SK-N-DZ (cell line): ENCODE measurements at regions not wholly inside any gene's neighbourhood (a gene's known extent, or its start where the extent isn't known, plus 50 kb on each side); places are given as distances from the start of the nearest gene placed in this dataset.

Experiments
- DNase-seq: peaks from one replicate; pipeline ENCODE4 v3.0.0-alpha.2; 2015; ENCODE audit warnings: low spot score

GRCh38 chrX:39327255-39327654 is 526.0 kb downstream of the MID1IP1 start:
- no peak for DNase-seq

- no peak for DNase-seq
Observed at GRCh38 chrX:39327705-39328104, 526.4 kb downstream of the MID1IP1 start.

- no peak for DNase-seq
Observed at GRCh38 chrX:39328661-39329060, 527.4 kb downstream of the MID1IP1 start.

DNA sequence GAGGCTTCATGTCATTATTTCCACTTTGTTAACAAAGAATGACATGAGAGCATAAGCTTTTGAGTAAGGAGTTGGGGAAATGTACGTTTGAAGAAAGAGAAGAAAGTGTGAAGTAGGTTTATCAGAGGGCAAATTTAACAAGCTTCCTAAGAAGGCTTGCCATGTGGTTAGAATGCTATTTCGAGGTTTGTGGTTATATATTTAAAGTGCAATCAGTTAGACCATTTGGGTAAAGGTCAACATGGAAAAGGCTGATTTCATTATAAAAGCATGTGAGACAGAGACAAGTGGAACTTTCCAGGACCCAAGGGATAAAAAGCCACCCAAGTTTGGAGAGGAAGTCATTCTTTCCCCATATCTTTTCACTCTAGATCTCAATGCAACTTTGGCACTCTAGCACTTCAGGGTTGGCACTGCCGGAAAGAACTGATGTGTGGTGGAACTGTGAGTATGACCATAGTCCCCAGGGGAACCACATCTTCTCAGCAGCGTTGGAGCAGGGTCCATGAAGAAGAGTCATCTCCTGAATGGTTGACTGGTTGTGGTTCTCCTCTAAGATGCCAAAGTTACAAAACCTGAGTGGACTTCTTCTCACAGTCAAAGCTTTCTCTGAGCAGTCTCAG is 529.9 kb downstream of the MID1IP1 start:
- no peak for DNase-seq

DNA sequence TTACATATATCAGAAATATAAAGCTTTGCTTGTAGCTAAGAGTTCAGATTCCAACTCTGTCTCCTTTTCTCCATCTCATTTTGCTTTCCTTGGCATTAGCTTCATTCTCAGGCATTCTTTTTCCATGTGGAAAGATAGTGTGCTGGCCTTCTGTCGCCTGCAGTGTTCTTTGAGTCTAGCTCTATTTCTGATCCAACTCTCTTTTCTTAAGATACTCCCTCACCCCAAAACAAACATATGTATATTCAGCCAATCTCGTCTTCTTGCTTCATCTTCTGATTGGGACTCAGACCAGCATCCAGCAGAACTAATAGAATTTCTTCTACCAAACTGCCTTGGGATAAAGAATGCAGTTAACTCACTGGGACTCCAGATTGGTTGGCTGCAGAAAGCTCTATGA is 532.2 kb downstream of the MID1IP1 start:
- no peak for DNase-seq

DNA sequence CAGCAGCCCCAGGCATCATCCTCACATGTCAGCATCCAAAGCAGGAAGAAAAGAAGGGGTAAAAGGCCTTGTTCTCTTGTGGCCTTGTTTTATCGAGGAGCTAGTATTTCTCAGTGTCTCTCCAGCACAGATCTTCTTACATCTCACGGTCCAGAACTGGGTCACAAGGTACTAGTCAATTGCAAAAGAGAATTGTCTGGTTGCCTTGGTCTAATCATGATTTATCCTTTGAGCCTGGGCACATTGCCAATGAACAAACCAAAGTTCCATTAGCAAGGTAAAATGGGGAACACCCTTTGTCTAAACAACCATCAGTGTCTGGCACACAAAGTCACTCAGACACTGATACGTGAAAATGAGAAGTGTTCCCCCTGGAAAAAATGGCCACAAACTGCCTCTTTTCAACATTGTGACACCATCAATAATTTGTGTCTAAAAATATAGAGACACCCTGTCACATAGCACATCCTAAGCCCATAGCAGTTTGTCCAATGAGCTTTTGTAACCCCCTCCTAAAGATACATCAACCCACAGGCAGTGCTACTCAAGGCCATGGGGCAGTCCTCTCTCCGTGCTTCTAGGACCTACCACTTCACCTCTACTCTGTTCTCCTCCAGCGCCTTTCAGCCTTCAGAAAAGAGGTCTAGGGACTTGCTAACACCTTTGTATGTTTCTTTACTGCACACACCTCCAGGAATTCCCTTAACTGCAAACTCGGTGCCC is 534.4 kb downstream of the MID1IP1 start:
- no peak for DNase-seq

DNA sequence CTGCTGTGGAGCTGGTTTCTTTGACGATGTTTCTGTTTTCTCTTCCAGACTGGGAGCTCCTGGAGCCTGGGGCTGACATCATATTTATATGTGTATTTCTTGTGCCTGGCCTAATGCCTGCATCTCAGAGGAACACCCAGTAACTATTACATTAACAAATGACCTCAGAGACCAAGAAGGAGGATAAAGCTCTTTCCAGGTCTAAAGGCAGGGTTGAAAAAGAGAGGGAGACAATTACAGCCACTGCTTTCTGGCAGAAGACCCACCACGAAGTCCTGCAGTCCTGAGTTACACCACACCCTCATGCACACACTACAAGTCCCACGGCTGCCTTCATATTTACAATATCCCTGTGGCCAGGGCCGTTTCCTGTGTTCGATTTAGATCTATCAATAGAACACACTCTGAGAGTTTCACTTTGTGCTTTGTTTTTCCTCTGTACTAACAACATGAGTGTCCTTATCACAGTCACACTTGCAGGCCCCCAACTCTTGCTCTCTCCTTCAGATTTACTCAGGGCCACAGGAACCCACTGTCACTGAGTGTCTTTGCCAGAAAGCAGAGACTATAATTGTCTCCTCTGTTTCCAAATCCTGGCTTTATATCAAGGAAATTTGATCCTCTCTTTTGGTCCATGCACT is 535.5 kb downstream of the MID1IP1 start:
- no peak for DNase-seq

- DNase-seq = no peak
Observed at GRCh38 chrX:39337451-39337850, 536.2 kb downstream of the MID1IP1 start.

DNA sequence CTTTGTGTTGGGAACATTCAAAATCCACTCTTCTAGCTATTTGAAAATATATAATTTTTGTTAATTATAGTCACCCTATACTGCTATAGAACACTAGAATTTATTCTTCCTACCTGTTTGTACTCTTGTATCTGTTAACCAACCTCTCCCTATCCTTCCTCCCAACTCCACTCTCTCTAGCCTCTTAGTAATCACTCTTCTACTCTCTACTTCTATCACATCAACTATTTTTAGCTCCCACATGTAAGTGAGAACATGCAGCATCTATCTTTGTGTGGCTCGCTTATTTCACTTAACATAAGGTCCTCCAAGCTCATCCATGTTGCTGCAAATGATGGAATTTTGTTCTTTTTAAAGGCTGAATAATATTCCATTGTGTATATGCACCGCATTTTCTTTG is 537.3 kb downstream of the MID1IP1 start:
- no peak for DNase-seq

DNA sequence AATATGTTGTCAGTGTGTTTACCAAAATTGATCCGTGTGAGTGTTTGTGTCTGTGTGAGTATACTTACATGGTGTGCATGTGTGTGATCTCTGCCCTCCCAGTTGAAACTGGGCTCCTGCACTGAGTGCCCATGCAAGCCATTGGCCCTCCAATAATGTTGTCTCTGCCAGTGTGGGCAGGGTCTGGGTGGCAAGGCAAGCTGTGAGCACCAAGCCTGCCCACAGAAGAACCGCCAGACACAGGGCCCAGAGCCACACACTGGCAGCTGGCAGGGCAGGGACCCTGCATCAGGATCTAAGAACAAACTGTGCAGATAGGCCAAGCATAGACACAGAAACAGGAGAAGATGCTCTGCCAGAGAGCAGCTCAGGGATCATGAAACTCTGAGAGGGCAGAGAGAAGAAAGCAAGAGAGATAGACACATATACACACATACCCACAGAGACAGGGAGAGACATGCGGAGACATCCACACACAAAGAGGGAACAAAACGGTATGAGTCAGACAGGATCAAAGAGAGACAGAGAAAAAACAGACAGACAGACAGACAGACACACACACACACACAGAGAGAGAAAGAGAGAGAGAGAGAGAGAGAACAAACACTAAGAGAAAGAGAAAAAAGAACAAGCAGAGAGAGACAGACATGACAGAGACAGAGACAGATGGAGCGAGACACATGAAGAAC is 555.0 kb downstream of the MID1IP1 start:
- no peak for DNase-seq

DNA sequence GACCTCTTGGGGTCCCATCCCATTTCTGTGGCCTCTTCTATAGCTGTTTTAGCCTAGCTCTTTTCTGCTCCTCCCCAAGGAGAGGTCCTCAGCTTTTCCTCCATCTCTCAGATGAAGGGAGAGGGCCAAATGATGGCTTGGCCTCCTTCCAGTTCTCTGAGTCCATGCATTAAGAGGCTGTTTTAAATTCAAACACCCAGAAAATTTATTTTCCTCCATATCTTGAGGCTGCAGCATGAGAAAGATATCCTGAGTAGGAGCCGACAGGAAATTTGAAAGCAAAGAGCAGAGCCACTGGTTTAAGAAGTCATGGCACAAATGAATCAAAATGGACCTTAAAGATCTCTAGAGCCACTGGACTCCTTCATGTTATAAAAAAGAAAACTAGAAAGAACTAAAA is 558.8 kb downstream of the MID1IP1 start:
- no peak for DNase-seq

DNA sequence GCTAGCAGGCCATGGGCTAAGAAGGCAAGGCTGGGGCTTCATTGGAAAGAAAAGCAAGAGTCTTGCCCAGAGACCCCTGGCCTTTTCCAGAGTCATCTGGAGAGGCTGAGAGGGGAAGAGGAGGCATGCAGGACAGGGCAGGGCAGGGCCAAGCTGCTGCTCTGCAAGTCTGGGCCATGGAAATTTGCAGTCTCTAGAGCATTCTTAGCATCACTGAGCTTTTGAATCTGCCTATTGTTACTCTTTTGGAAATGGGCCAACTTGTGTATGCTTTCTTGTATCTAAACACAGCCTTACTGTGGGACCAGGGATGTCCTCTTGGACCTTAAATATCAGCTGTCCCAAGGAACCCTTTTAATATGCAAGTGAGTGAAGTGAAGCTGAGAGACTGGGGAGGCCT is 560.5 kb downstream of the MID1IP1 start:
- no peak for DNase-seq

GRCh38 chrX:39367416-39367815 is 566.2 kb downstream of the MID1IP1 start:
- DNase-seq = no peak

DNA sequence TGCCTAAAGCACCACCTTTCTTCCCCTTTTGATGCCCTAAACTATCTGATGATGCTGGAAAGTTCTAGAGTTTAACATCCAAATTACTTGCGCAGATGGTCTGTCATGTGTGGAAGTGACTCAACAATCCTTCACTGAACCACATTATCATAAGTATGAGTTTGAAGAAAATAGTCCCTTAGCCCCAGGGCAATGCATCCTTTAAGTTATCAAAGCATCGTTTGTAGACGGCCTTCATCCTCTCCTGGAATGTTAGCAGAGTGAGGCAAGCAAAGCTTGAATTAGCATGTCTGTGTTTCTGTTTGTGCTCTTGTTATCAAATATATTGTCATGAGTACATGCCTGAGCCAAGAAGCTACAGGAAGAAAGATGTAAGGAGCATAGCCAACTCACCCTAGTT is 570.9 kb downstream of the MID1IP1 start:
- DNase-seq = no peak

- DNase-seq = peak; percentile 28
Observed at GRCh38 chrX:39377157-39377556, 575.9 kb downstream of the MID1IP1 start.

- DNase-seq = no peak
Observed at GRCh38 chrX:39377773-39378172, 576.5 kb downstream of the MID1IP1 start.

DNA sequence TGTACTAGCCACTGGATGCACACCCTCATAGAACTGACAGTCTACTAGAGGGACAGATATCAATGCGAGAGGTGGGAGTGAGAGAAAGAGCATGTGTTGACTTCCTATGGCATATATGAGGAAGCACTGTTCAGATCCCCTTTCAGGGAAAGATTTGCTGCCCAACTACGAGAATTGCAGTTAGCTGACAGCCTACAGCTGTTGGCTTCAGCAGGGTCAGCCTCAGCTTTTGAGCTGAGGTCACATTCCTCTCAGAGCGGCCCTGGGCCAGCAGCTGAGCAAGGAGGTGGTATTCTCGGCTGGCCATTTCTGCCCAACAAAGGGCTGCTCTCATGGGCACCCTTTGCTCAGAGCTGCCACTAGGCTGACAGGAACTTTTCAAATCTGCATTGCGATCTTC is 580.2 kb downstream of the MID1IP1 start:
- no peak for DNase-seq

DNA sequence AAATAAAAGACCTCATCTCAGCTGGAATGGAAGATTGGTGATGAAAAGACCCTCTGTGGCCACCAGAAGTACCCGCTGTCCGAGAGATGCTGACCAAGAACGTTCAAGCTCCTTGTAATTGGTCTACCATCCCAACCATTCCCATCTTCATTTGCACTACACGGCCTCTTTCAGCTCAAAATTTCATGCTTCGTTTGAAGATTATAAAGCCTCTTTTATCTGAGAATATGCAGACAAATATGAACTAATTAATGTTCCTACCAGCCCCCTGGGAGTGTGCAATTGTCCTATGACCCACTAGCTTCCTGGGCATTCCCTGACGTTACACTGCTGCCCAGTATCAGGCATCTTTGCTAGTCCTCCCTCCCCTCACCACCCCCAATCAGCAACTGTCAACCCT is 583.7 kb downstream of the MID1IP1 start:
- DNase-seq = no peak

DNA sequence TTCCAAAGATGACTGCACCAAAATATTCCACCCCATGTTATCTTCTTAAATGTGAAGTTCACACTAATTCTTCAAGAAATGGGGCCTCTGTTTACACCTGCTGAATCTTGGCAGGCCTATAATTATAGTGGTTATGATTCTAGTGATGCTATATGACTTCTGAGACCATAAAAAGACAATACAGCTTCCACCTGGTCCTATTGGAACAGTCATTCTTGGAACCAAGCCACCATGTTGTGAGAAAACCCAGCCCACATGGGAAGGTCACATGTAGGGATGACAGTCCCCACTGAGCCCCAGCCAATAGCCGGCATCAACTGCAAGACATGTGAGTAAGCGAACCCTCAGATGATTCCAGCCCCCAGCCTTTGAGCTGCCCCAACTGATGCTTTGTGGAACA is 587.5 kb downstream of the MID1IP1 start:
- no peak for DNase-seq

GRCh38 chrX:39396358-39396995 is 595.2 kb downstream of the MID1IP1 start:
- peak; percentile 16 for DNase-seq

GRCh38 chrX:39397561-39398199 is 596.4 kb downstream of the MID1IP1 start:
- DNase-seq = peak; percentile 59
